ENCODE measurements at regions not wholly inside any gene's neighbourhood (a gene's known extent, or its start where the extent isn't known, plus 50 kb on each side); places are given as distances from the start of the nearest gene placed in this dataset.

- no peak for DNase-seq (ENCODE audit: low spot score)
- peaks cover 18% of the 10 kb centered on the region for H3K27me3 Mint-ChIP-seq (ENCODE audit: insufficient read depth, low read depth, poor library complexity)
- TF ChIP-seq EZH2 (IDR thresholded peaks at IDR 0.05; ENCODE audit: low read depth, unreplicated experiment) = no peak
- no peak for TF ChIP-seq CREB1 (CRISPR knock-in tag; IDR thresholded peaks at IDR 0.05; ENCODE audit: low read depth)
- TF ChIP-seq JUNB (IDR thresholded peaks at IDR 0.05; ENCODE audit: unreplicated experiment) = no peak
- TF ChIP-seq, protein P1, sequence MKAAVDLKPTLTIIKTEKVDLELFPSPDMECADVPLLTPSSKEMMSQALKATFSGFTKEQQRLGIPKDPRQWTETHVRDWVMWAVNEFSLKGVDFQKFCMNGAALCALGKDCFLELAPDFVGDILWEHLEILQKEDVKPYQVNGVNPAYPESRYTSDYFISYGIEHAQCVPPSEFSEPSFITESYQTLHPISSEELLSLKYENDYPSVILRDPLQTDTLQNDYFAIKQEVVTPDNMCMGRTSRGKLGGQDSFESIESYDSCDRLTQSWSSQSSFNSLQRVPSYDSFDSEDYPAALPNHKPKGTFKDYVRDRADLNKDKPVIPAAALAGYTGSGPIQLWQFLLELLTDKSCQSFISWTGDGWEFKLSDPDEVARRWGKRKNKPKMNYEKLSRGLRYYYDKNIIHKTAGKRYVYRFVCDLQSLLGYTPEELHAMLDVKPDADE (IDR thresholded peaks at IDR 0.05) = no peak
- no peak for TF ChIP-seq POLR2AphosphoS5 (IDR thresholded peaks at IDR 0.05; ENCODE audit: low read depth)
- TF ChIP-seq REST (IDR thresholded peaks at IDR 0.05; ENCODE audit: unreplicated experiment) = no peak
- TF ChIP-seq, protein P2, sequence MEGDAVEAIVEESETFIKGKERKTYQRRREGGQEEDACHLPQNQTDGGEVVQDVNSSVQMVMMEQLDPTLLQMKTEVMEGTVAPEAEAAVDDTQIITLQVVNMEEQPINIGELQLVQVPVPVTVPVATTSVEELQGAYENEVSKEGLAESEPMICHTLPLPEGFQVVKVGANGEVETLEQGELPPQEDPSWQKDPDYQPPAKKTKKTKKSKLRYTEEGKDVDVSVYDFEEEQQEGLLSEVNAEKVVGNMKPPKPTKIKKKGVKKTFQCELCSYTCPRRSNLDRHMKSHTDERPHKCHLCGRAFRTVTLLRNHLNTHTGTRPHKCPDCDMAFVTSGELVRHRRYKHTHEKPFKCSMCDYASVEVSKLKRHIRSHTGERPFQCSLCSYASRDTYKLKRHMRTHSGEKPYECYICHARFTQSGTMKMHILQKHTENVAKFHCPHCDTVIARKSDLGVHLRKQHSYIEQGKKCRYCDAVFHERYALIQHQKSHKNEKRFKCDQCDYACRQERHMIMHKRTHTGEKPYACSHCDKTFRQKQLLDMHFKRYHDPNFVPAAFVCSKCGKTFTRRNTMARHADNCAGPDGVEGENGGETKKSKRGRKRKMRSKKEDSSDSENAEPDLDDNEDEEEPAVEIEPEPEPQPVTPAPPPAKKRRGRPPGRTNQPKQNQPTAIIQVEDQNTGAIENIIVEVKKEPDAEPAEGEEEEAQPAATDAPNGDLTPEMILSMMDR (conservative IDR thresholded peaks at IDR 0.05; ENCODE audit: low read depth in 2 of 2) = no peak
- TF ChIP-seq ZNF331 (CRISPR knock-in tag; IDR thresholded peaks at IDR 0.05; ENCODE audit: low read depth) = no peak
- no peak for TF ChIP-seq ZNF114 (CRISPR knock-in tag; IDR thresholded peaks at IDR 0.05)
- TF ChIP-seq STAT1 (IDR thresholded peaks at IDR 0.05; ENCODE audit: unreplicated experiment) = no peak
- TF ChIP-seq EZH2phosphoT487 (IDR thresholded peaks at IDR 0.05; ENCODE audit: unreplicated experiment) = no peak
- TF ChIP-seq, protein P3, sequence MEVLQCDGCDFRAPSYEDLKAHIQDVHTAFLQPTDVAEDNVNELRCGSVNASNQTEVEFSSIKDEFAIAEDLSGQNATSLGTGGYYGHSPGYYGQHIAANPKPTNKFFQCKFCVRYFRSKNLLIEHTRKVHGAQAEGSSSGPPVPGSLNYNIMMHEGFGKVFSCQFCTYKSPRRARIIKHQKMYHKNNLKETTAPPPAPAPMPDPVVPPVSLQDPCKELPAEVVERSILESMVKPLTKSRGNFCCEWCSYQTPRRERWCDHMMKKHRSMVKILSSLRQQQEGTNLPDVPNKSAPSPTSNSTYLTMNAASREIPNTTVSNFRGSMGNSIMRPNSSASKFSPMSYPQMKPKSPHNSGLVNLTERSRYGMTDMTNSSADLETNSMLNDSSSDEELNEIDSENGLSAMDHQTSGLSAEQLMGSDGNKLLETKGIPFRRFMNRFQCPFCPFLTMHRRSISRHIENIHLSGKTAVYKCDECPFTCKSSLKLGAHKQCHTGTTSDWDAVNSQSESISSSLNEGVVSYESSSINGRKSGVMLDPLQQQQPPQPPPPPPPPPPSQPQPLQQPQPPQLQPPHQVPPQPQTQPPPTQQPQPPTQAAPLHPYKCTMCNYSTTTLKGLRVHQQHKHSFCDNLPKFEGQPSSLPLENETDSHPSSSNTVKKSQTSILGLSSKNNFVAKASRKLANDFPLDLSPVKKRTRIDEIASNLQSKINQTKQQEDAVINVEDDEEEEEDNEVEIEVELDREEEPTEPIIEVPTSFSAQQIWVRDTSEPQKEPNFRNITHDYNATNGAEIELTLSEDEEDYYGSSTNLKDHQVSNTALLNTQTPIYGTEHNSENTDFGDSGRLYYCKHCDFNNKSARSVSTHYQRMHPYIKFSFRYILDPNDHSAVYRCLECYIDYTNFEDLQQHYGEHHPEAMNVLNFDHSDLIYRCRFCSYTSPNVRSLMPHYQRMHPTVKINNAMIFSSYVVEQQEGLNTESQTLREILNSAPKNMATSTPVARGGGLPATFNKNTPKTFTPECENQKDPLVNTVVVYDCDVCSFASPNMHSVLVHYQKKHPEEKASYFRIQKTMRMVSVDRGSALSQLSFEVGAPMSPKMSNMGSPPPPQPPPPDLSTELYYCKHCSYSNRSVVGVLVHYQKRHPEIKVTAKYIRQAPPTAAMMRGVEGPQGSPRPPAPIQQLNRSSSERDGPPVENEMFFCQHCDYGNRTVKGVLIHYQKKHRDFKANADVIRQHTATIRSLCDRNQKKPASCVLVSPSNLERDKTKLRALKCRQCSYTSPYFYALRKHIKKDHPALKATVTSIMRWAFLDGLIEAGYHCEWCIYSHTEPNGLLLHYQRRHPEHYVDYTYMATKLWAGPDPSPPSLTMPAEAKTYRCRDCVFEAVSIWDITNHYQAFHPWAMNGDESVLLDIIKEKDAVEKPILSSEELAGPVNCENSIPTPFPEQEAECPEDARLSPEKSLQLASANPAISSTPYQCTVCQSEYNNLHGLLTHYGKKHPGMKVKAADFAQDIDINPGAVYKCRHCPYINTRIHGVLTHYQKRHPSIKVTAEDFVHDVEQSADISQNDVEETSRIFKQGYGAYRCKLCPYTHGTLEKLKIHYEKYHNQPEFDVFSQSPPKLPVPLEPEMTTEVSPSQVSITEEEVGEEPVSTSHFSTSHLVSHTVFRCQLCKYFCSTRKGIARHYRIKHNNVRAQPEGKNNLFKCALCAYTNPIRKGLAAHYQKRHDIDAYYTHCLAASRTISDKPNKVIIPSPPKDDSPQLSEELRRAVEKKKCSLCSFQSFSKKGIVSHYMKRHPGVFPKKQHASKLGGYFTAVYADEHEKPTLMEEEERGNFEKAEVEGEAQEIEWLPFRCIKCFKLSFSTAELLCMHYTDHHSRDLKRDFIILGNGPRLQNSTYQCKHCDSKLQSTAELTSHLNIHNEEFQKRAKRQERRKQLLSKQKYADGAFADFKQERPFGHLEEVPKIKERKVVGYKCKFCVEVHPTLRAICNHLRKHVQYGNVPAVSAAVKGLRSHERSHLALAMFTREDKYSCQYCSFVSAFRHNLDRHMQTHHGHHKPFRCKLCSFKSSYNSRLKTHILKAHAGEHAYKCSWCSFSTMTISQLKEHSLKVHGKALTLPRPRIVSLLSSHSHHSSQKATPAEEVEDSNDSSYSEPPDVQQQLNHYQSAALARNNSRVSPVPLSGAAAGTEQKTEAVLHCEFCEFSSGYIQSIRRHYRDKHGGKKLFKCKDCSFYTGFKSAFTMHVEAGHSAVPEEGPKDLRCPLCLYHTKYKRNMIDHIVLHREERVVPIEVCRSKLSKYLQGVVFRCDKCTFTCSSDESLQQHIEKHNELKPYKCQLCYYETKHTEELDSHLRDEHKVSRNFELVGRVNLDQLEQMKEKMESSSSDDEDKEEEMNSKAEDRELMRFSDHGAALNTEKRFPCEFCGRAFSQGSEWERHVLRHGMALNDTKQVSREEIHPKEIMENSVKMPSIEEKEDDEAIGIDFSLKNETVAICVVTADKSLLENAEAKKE (CRISPR knock-in tag; IDR thresholded peaks at IDR 0.05) = no peak
- no peak for TF ChIP-seq NANOG (IDR thresholded peaks at IDR 0.05; ENCODE audit: borderline replicate concordance)
Measured at GRCh38 chr22:49677495-49677889, 150.2 kb downstream of the BRD1 start.

More at GRCh38 chr22:49677495-49677889, 150.2 kb downstream of the BRD1 start:
- H3K4me1 Mint-ChIP-seq = no peaks in the 10 kb centered on the region
- H3K4me3 Mint-ChIP-seq = no peak overlapping the region
- H3K4me2 ChIP-seq = no peak overlapping the region
- H3K4me3 ChIP-seq = no peak overlapping the region
- no peaks in the 10 kb centered on the region for H3K9me3 Mint-ChIP-seq
- peaks cover 4% of the 10 kb centered on the region; the same call in 1 of the 2 replicates for H3K36me3 ChIP-seq (ENCODE audit: insufficient read depth)
- no peaks in the 10 kb centered on the region for H3K79me2 ChIP-seq (replicated peaks; ENCODE audit: insufficient read depth)
- no peaks in the 10 kb centered on the region for H4K20me1 ChIP-seq (replicated peaks; ENCODE audit: insufficient read depth)
- no peaks in the 10 kb centered on the region for H3K9me2 ChIP-seq (ENCODE audit: insufficient read depth)
- no peak overlapping the region for H2AFZ ChIP-seq
- no peak for ATAC-seq
- H3K27me3 ChIP-seq (ENCODE audit: insufficient read depth) = no peaks in the 10 kb centered on the region
- no peaks in the 10 kb centered on the region for H3F3A ChIP-seq (replicated peaks; ENCODE audit: low read depth)
- H3K36me3 Mint-ChIP-seq (ENCODE audit: low read depth) = no peaks in the 10 kb centered on the region
- H3K27ac Mint-ChIP-seq = no peak overlapping the region
- no peak overlapping the region for H3K27ac ChIP-seq (ENCODE audit: low read depth)
- no peaks in the 10 kb centered on the region for H3K4me1 ChIP-seq (ENCODE audit: insufficient read depth)

All from GM23338 (cell line).